ENCODE measurements at regions not wholly inside any gene's neighbourhood (a gene's known extent, or its start where the extent isn't known, plus 50 kb on each side); places are given as distances from the start of the nearest gene placed in this dataset.

DNA sequence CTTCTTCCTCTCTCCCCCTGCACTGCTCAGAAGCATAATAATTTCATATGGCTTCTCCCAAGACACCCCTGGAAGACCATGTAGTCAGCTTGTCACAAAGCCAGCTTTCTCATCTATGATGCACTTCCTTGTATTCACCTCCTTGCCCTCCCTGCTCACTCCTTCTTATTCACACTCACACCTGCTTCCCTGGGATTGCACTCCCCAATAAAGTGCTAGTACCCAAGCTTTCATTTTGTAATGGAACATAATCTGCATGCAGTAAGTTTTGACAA, 76.9 kb upstream of the FRMD4B start:
- TF ChIP-seq, protein P1, sequence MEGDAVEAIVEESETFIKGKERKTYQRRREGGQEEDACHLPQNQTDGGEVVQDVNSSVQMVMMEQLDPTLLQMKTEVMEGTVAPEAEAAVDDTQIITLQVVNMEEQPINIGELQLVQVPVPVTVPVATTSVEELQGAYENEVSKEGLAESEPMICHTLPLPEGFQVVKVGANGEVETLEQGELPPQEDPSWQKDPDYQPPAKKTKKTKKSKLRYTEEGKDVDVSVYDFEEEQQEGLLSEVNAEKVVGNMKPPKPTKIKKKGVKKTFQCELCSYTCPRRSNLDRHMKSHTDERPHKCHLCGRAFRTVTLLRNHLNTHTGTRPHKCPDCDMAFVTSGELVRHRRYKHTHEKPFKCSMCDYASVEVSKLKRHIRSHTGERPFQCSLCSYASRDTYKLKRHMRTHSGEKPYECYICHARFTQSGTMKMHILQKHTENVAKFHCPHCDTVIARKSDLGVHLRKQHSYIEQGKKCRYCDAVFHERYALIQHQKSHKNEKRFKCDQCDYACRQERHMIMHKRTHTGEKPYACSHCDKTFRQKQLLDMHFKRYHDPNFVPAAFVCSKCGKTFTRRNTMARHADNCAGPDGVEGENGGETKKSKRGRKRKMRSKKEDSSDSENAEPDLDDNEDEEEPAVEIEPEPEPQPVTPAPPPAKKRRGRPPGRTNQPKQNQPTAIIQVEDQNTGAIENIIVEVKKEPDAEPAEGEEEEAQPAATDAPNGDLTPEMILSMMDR (IDR thresholded peaks at IDR 0.05; ENCODE audit: low read depth, low read length), result no peak
- no peak overlapping the region for H3K4me3 ChIP-seq (ENCODE audit: low read depth, low read length)

DNA sequence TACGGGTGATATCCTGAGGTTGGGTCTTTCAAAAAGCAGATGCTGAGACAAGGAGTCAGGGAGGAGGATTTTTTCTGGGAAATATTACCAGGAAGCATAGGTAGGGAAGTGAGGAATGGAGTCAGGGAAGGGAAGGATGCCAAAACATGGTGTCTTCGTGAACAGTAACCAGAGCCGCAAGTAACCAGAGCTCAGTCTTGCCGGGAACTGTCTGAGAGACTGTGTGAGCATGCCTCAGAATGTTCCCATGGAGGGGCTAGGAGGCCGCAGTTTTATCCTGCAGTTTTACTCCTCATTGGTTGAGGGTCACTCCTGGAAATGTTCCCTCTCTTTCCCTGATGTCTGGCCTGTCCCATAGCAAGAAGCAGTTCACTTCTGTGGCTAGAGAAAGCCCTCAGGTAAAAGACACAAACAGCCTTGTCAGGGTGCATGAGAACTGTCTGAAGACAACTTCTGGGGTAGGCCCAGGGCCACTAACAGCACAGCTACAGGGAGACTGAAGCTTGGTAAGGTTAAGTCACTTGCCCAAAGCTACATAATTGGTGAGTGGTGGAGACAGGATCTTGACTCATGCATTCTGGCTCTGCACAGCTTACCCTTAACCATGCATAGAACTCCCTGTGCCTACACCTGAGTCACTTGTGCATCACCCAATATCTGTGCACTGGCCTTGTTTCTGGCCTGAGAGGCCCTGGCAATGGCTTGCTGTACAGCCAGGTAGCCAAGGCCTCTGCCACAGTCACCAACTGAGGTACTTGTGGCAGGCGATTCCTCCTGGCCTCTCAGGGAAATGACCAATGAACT, 76.3 kb upstream of the FRMD4B start:
- H3K4me3 ChIP-seq (ENCODE audit: low read depth, low read length), result no peak overlapping the region
- TF ChIP-seq, protein P1 (IDR thresholded peaks at IDR 0.05; ENCODE audit: low read depth, low read length), result no peak

DNA sequence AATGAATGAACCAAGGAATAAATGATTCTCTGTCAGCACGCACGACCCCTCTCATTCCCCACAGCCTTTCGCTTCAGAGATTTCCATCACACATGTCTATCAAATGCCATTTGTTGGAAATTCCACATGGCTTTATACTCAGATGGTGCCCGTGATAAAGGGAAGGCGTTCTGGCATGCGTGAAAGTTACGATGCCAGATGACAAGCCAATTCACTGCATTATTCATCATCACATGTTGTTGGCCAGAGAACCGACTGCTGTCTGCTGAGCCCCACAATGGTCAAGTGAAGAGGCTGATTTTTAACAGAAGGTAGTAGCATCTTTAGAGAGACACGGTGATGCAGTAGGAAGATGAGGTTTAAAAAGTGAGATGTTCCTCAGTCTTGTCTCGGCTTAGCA, 74.1 kb upstream of the FRMD4B start:
- H3K4me3 ChIP-seq (ENCODE audit: low read depth, low read length), result no peak overlapping the region
- TF ChIP-seq, protein P1 (IDR thresholded peaks at IDR 0.05; ENCODE audit: low read depth, low read length), result no peak

DNA sequence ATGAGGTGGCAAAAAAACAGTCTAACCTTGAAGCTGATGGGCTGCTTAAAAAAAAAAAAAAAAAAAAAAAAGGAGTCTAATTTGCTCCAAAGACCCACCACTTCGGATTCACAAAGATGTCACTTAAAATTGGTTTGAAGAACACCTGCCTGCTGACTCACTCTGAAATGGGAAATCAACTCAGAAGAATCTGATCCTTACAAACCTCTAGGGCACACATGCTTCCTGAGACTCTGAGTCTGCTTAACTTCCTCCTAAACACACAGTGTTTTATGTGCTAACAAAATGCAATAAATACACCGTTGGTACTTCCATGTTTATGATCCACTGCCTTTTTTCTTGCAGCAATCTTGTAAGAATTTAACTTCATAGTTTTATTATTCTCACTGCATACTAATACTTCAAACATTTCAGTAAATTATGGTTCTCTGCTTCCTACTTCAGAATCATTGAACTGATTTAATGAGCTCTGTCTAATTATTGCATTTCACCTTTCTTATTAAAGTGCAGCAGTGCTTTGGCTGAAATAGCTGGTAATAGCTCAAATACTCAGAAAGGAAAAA, 73.0 kb upstream of the FRMD4B start:
- H3K4me3 ChIP-seq (ENCODE audit: low read depth, low read length), result no peak overlapping the region
- TF ChIP-seq, protein P1 (IDR thresholded peaks at IDR 0.05; ENCODE audit: low read depth, low read length), result no peak

DNA sequence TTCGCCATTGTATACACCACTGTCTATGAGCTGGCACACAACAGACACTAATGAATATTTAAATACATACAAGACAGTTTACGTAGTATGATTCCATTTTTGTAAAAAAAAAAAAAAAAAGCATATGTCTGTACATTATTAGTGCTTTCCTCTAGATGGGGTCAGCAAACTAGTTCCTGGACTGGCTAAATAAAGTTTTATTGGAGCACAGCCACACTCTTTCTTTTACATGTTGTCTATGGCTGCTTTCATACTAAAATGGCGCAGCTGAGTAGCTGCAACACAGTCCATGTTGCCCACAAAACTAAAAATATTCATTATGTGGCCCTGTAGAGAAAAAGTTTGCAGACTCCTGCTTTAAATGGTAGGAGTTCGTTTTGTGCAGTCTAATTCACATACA, 70.7 kb upstream of the FRMD4B start:
- H3K4me3 ChIP-seq (ENCODE audit: low read depth, low read length), result no peak overlapping the region
- TF ChIP-seq, protein P1 (IDR thresholded peaks at IDR 0.05; ENCODE audit: low read depth, low read length), result no peak

DNA sequence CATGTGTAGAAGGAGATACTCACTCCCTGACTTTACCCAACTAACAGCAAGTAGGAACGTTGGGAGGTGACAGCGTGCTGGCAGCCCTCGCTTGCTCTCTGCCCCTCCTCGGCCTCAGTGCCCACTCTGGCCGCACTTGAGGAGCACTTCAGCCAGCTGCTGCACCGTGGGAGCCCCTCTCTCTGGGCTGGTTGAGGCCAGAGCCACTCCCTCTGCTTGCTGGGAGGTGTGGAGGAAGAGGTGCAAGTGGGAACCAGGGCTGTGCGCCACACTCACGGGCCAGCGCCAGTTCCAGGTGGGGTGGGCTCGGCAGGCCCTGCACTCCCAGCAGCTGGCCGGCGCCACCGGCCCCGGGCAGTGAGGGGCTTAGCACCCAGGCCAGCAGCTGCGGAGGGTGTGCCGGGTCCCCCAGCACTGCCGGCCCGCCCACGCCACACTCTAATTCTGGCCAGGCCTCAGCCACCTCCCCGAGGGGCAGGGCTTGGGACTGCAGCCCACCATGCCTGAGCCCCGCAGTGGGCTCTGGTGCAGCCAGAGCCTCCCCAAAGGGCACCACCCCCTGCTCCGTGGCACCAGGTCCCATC, 68.4 kb upstream of the FRMD4B start:
- TF ChIP-seq, protein P1 (IDR thresholded peaks at IDR 0.05; ENCODE audit: low read depth, low read length), result no peak
- H3K4me3 ChIP-seq (ENCODE audit: low read depth, low read length), result no peak overlapping the region

DNA sequence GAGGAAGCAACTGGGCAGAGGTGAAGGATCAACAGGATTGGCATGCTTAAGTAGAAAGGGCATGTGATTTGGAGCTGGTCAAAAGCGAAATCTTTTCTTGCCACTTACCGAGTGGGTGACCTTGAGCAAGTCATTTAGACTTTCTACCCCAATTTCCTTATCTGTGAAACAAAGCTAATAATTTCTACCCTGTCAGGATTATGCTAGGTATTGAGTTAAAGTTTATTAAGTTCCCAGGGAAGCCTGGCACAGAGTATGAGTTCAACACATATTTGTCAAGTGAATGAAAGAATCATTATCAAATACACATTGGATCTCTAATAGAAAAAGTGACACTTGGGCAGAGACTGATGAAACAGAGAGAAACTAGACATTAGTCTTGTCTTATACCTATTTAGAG, 66.4 kb upstream of the FRMD4B start:
- TF ChIP-seq, protein P1 (IDR thresholded peaks at IDR 0.05; ENCODE audit: low read depth, low read length), result no peak
- no peak overlapping the region for H3K4me3 ChIP-seq (ENCODE audit: low read depth, low read length)

All from WI38 (cell line).